CD4-positive, alpha-beta T cell (primary cell): ENCODE measurements at regions not wholly inside any gene's neighbourhood (a gene's known extent, or its start where the extent isn't known, plus 50 kb on each side); places are given as distances from the start of the nearest gene placed in this dataset.

Source experiments
- ATAC-seq: fragments of 200-7000 bp; cut with Tn5 transposase; one replicate; pipeline ENCODE4 v1.10.0; 2022; ENCODE audit warnings: mild to moderate bottlenecking; ENCODE audit not compliant: poor library complexity
- CTCF ChIA-PET: fragments of 350-600 bp; sonication (Branson Sonifier 250); formaldehyde crosslinking; loops from one replicate; lab custom pipeline; 2021; ENCODE audit warnings: antibody characterized with exemption, inconsistent platforms; lab: Charles Lee
- POLR2A ChIA-PET: fragments of 350-600 bp; sonication (Branson Sonifier 250); formaldehyde crosslinking; loops from one replicate; lab custom pipeline; 2021; ENCODE audit warnings: antibody characterized with exemption, inconsistent platforms; lab: Charles Lee
- DNase-seq, 14 experiments: peaks; one replicate each; pipeline ENCODE4 v3.0.0-alpha.2; 2013 to 2020; ENCODE audit warnings: mixed read lengths in 2 of 14
- H3K27ac ChIP-seq, 2 donors: one replicate each; pipeline versions ENCODE4 v1.5.1 to v1.7.0; 2013; ENCODE audit warnings: low read length in 2 of 2, low read depth in 1 of 2, mild to moderate bottlenecking in 1 of 2
- H3K27me3 ChIP-seq, 2 experiments: 1 replicate in 1 of 2; 2 replicates in 1 of 2; pipeline versions ENCODE4 v1.6.1 to v1.7.0; 2013; ENCODE audit warnings: low read length in 2 of 2, control low read depth in 1 of 2, mild to moderate bottlenecking in 1 of 2, moderate library complexity in 1 of 2; ENCODE audit not compliant: insufficient read depth in 2 of 2, control insufficient read depth in 1 of 2
- H3K36me3 ChIP-seq: one replicate; pipeline ENCODE4 v1.6.1; 2013; ENCODE audit warnings: low read length, control low read depth; ENCODE audit not compliant: insufficient read depth
- H3K4me1 ChIP-seq: one replicate; pipeline ENCODE4 v1.6.1; 2013; ENCODE audit warnings: low read length, control low read depth; ENCODE audit not compliant: insufficient read depth
- H3K4me3 ChIP-seq: one replicate; pipeline ENCODE4 v1.5.1; 2013; ENCODE audit warnings: mild to moderate bottlenecking, low read length, moderate library complexity
- H3K9me3 ChIP-seq, 2 experiments: 1 replicate in 1 of 2; 2 replicates in 1 of 2; pipeline versions ENCODE4 v1.6.1 to v1.7.0; 2013; ENCODE audit warnings: low read length in 2 of 2, mild to moderate bottlenecking in 2 of 2, control low read depth in 1 of 2, moderate library complexity in 1 of 2; ENCODE audit not compliant: control insufficient read depth in 1 of 2, insufficient read depth in 1 of 2
- H3K27ac Mint-ChIP-seq: one replicate; pipeline ENCODE4 v1.8.0; 2020; ENCODE audit warnings: mixed read lengths
- H3K27me3 Mint-ChIP-seq: one replicate; pipeline ENCODE4 v1.8.0; 2021; ENCODE audit warnings: mixed read lengths
- H3K36me3 Mint-ChIP-seq: one replicate; pipeline ENCODE4 v1.8.0; 2021; ENCODE audit warnings: low read depth, mixed read lengths
- H3K4me1 Mint-ChIP-seq: one replicate; pipeline ENCODE4 v1.8.0; 2021; ENCODE audit warnings: low read depth, mixed read lengths
- H3K4me3 Mint-ChIP-seq: one replicate; pipeline ENCODE4 v1.8.0; 2020; ENCODE audit warnings: mild to moderate bottlenecking, mixed read lengths
- H3K9me3 Mint-ChIP-seq: one replicate; pipeline ENCODE4 v1.8.0; 2020; ENCODE audit warnings: mixed read lengths
- intact Hi-C, 2 experiments: fragments of 100-400 bp; cut with DNase I in 1 of 2; cut with micrococcal nuclease in 1 of 2; formaldehyde crosslinking; loops; one replicate each; pipeline versions ENCODE4 v1.15.1 to v1.9.0; 2023 to 2025; cut with DNase I, micrococcal nuclease
- TF ChIP-seq, protein P1 (sequence below): fragments of 200-600 bp; IDR thresholded peaks from one replicate; pipeline ENCODE4 v1.8.0; 2022; ENCODE audit warnings: antibody characterized with exemption, mild to moderate bottlenecking

DNA sequence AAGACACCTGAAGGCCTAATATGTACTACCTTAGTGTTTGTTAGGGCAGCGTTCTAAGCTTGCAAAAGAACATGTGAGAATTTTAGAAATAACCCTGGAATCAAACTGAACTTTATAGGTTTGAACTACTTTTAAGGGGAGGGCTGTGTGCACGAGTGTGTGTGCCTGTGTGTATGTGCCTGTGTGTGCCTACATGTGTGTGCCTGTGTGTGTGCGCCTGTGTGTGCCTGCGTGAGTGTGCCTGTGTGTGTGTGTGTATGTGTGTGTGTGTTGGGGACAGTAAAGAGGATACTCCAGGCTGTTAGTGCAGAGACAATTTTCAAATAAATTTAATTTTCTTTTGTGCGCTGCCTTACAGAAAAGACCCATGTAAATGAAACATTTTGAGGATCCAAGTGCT is 68.1 kb upstream of the WDR11 start:
- no peaks in the 10 kb centered on the region for H3K27me3 Mint-ChIP-seq
- H3K36me3 Mint-ChIP-seq: no peaks in the 10 kb centered on the region
- no peaks in the 10 kb centered on the region for H3K4me1 Mint-ChIP-seq
- no peak overlapping the region for H3K27ac Mint-ChIP-seq
- H3K9me3 Mint-ChIP-seq: no peaks in the 10 kb centered on the region
- Histone ChIP-seq H3K27me3 (no peaks in the 10 kb centered on the region), H3K9me3 (no peaks in the 10 kb centered on the region), H3K4me1 (no peaks in the 10 kb centered on the region), H3K36me3 (no peaks in the 10 kb centered on the region), H3K27ac (no peak overlapping the region), H3K4me3 (no peak overlapping the region)
- CTCF ChIA-PET: no interaction called here
- POLR2A ChIA-PET: no interaction called here
- DNase-seq (no peak), ATAC-seq (no peak)
- TF ChIP-seq, protein P1, sequence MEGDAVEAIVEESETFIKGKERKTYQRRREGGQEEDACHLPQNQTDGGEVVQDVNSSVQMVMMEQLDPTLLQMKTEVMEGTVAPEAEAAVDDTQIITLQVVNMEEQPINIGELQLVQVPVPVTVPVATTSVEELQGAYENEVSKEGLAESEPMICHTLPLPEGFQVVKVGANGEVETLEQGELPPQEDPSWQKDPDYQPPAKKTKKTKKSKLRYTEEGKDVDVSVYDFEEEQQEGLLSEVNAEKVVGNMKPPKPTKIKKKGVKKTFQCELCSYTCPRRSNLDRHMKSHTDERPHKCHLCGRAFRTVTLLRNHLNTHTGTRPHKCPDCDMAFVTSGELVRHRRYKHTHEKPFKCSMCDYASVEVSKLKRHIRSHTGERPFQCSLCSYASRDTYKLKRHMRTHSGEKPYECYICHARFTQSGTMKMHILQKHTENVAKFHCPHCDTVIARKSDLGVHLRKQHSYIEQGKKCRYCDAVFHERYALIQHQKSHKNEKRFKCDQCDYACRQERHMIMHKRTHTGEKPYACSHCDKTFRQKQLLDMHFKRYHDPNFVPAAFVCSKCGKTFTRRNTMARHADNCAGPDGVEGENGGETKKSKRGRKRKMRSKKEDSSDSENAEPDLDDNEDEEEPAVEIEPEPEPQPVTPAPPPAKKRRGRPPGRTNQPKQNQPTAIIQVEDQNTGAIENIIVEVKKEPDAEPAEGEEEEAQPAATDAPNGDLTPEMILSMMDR: no peak
- H3K4me3 Mint-ChIP-seq: no peak overlapping the region
- intact Hi-C loops: no loop called here

DNA sequence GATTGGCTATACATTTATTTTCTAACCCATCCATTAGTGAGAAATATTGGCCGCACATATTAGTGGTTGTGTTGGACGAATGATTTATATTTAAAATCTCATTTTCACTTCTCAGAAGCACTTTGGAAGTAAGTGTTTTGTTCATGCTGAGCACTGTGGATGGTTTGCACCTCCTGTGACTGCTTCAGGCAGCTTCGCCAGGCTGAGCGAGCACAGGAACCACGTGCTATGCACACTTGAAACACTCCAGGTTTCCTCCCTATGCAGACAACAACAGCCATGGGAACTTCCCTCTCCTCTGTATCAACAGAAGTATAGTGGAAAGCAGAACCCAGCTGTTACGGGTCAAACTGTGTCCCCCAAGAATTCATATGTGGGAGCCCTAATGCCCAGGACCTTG is 67.3 kb upstream of the WDR11 start:
- TF ChIP-seq, protein P1: no peak
- H3K36me3 ChIP-seq: no peaks in the 10 kb centered on the region
- intact Hi-C loops: no loop called here
- H3K4me3 ChIP-seq: no peak overlapping the region
- DNase-seq (no peak), ATAC-seq (no peak)
- H3K27me3 ChIP-seq: no peaks in the 10 kb centered on the region
- H3K27ac ChIP-seq: no peak overlapping the region
- Mint-ChIP-seq H3K27me3 (no peaks in the 10 kb centered on the region), H3K4me3 (no peak overlapping the region), H3K27ac (no peak overlapping the region), H3K9me3 (no peaks in the 10 kb centered on the region), H3K36me3 (no peaks in the 10 kb centered on the region), H3K4me1 (no peaks in the 10 kb centered on the region)
- H3K4me1 ChIP-seq: no peaks in the 10 kb centered on the region
- H3K9me3 ChIP-seq: no peaks in the 10 kb centered on the region
- ChIA-PET CTCF (no interaction called here), POLR2A (no interaction called here)

DNA sequence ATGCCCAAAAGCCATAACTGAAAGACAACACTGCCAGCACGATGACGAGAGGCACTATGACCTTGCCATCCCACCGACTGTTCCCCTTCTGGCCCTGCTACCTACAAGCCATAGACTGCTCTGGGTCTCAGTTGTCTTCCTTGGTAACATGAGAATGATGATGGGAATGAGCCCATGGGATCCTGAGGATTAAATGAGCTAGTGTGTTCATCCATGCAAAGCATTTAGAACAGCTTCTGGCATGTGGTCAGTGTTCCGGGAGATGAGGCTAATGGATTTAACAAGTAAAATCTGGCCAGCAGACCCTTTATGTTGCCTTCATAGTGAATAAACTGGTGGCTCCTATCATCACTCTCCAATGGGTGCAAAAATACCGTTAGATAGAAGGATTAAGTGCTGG is 62.4 kb upstream of the WDR11 start:
- intact Hi-C loops: no loop called here
- ATAC-seq (no peak), DNase-seq (no peak)
- ChIA-PET POLR2A (no interaction called here), CTCF (no interaction called here)
- Mint-ChIP-seq H3K36me3 (no peaks in the 10 kb centered on the region), H3K27ac (no peak overlapping the region), H3K27me3 (peaks cover 11% of the 10 kb centered on the region), H3K9me3 (no peaks in the 10 kb centered on the region), H3K4me1 (no peaks in the 10 kb centered on the region), H3K4me3 (no peak overlapping the region)
- H3K4me1 ChIP-seq: no peaks in the 10 kb centered on the region
- H3K27me3 ChIP-seq: peaks cover 0 to 3% of the 10 kb centered on the region in 2 experiments
- TF ChIP-seq, protein P1: no peak
- H3K27ac ChIP-seq: no peak overlapping the region
- no peak overlapping the region for H3K4me3 ChIP-seq
- no peaks in the 10 kb centered on the region for H3K36me3 ChIP-seq
- no peaks in the 10 kb centered on the region for H3K9me3 ChIP-seq
